ENCODE measurements at regions not wholly inside any gene's neighbourhood (a gene's known extent, or its start where the extent isn't known, plus 50 kb on each side); places are given as distances from the start of the nearest gene placed in this dataset.

GRCh38 chr13:61508936-61509335 is 93.3 kb upstream of the PCDH20 start:
- no CpG with 5 or more reads among the region's 2 CpGs for WGBS (ENCODE audit: extremely low coverage, insufficient read length, low lambda C conversion rate)
- H3K4me3 Mint-ChIP-seq = no peak overlapping the region
- no peak for DNase-seq
- H3K27ac Mint-ChIP-seq = no peak overlapping the region
- Histone ChIP-seq H2BK20ac (ENCODE audit: low read depth, low read length, poor library complexity, severe bottlenecking) (no peak overlapping the region), H3K27me3 (ENCODE audit: insufficient read depth, low read length) (no peaks in the 10 kb centered on the region), H2BK15ac (ENCODE audit: low read depth, low read length) (no peak overlapping the region), H3K4me2 (ENCODE audit: insufficient read depth, insufficient read length, low read length) (no peak overlapping the region), H3K23ac (ENCODE audit: insufficient read length, low read depth, low read length) (no peak overlapping the region), H4K91ac (ENCODE audit: insufficient read length, low read depth, low read length) (no peak overlapping the region), H4K5ac (ENCODE audit: insufficient read length, low read depth, low read length) (no peak overlapping the region), H4K8ac (replicated peaks; ENCODE audit: insufficient read length, low read depth, low read length) (no peak overlapping the region), H3K27ac (ENCODE audit: insufficient read length, low read depth, low read length) (no peak overlapping the region), H3K4me1 (ENCODE audit: insufficient read depth, low read length) (no peaks in the 10 kb centered on the region), H2BK12ac (ENCODE audit: insufficient read length, low read depth, low read length) (no peak overlapping the region), H2BK5ac (ENCODE audit: insufficient read length, low read length) (no peak overlapping the region), H3K9me3 (ENCODE audit: control insufficient read depth, low read depth, low read length) (no peaks in the 10 kb centered on the region), H3K56ac (ENCODE audit: insufficient read length, low read depth, low read length) (no peak overlapping the region), H3K4ac (ENCODE audit: low read depth, low read length) (no peak overlapping the region), H3K23me2 (ENCODE audit: insufficient read length, low read depth, low read length, poor library complexity, severe bottlenecking) (no peaks in the 10 kb centered on the region), H3K9ac (ENCODE audit: extremely low read depth, insufficient read length, low read length) (no peak overlapping the region), H2AFZ (ENCODE audit: low read length) (no peak overlapping the region), H3K79me1 (ENCODE audit: insufficient read depth, low read depth, low read length, poor library complexity, severe bottlenecking) (no peaks in the 10 kb centered on the region), H3K18ac (ENCODE audit: insufficient read length, low read depth, low read length) (no peak overlapping the region), H2BK120ac (ENCODE audit: low read depth, low read length, poor library complexity, severe bottlenecking) (no peak overlapping the region), H3K79me2 (ENCODE audit: insufficient read depth, low read length) (no peaks in the 10 kb centered on the region), H3K14ac (ENCODE audit: insufficient read depth, low read length) (no peak overlapping the region), H2AK5ac (ENCODE audit: insufficient read length, low read length) (no peak overlapping the region), H4K20me1 (ENCODE audit: control insufficient read depth, insufficient read depth, insufficient read length) (no peaks in the 10 kb centered on the region), H3T11ph (ENCODE audit: low read length) (no peak overlapping the region)
- H3K36me3 Mint-ChIP-seq (ENCODE audit: insufficient read depth in 1 of 3, low read depth in 3 of 3) = no peaks in the 10 kb centered on the region; a peak in 1 of 7 replicates
- no peaks in the 10 kb centered on the region; the same call in 1 of the 2 replicates for H3K27me3 Mint-ChIP-seq (ENCODE audit: low read depth)
- no peaks in the 10 kb centered on the region for H3K4me1 Mint-ChIP-seq
- TF ChIP-seq CTCF (conservative IDR thresholded peaks at IDR 0.05) = no peak
- H3K9me3 Mint-ChIP-seq = peaks cover 2 to 5% of the 10 kb centered on the region in 2 experiments; a peak in 3 of 5 replicates
